Hepatocyte (in vitro differentiated cells): ENCODE measurements at regions not wholly inside any gene's neighbourhood (a gene's known extent, or its start where the extent isn't known, plus 50 kb on each side); places are given as distances from the start of the nearest gene placed in this dataset.

Source experiments
- DNase-seq: peaks from one replicate; pipeline ENCODE4 v3.0.0-alpha.2; 2016; ENCODE audit warnings: low spot score
- H2AFZ ChIP-seq: fragments of 200-600 bp; sonication (generic); 2 replicates; pipeline ENCODE4 v1.6.0; 2016; ENCODE audit warnings: antibody characterized with exemption, mild to moderate bottlenecking
- H3K27ac ChIP-seq: fragments of 200-600 bp; sonication (generic); 2 replicates; pipeline ENCODE4 v1.5.1; 2016; ENCODE audit warnings: mild to moderate bottlenecking
- H3K27me3 ChIP-seq: fragments of 200-600 bp; sonication (generic); 2 replicates; pipeline ENCODE4 v1.6.1; 2016
- H3K36me3 ChIP-seq: fragments of 200-600 bp; sonication (generic); replicated peaks from 2 replicates; pipeline ENCODE4 v1.5.1; 2016; ENCODE audit warnings: low read depth; ENCODE audit not compliant: insufficient read depth
- H3K4me1 ChIP-seq: fragments of 200-600 bp; sonication (generic); 2 replicates; pipeline ENCODE4 v1.5.1; 2016; ENCODE audit warnings: mild to moderate bottlenecking, moderate library complexity; ENCODE audit not compliant: insufficient read depth
- H3K4me2 ChIP-seq: fragments of 200-600 bp; sonication (generic); 2 replicates; pipeline ENCODE4 v1.6.0; 2016
- H3K4me3 ChIP-seq: fragments of 200-600 bp; sonication (generic); 2 replicates; pipeline ENCODE4 v1.5.1; 2016; ENCODE audit warnings: mild to moderate bottlenecking
- H3K79me2 ChIP-seq: fragments of 200-600 bp; sonication (generic); 2 replicates; pipeline ENCODE4 v1.6.0; 2017; ENCODE audit warnings: mild to moderate bottlenecking
- H3K9me2 ChIP-seq: fragments of 200-600 bp; sonication (generic); replicated peaks from 2 replicates; pipeline ENCODE4 v1.6.0; 2017; ENCODE audit warnings: mild to moderate bottlenecking; ENCODE audit not compliant: insufficient read depth
- H3K9me3 ChIP-seq: fragments of 200-600 bp; sonication (generic); 2 replicates; pipeline ENCODE4 v1.5.1; 2016; ENCODE audit warnings: low read depth, mild to moderate bottlenecking
- H4K20me1 ChIP-seq: fragments of 200-600 bp; sonication (generic); 2 replicates; pipeline ENCODE4 v1.6.0; 2016; ENCODE audit warnings: mild to moderate bottlenecking; ENCODE audit not compliant: insufficient read depth, poor library complexity, severe bottlenecking
- EZH2 ChIP-seq: fragments of 200-600 bp; sonication (generic); IDR thresholded peaks from 2 replicates; pipeline ENCODE4 v1.6.1; 2016; ENCODE audit warnings: antibody characterized with exemption, mild to moderate bottlenecking, borderline replicate concordance
- EZH2phosphoT487 ChIP-seq: fragments of 200-600 bp; sonication (generic); IDR thresholded peaks from one replicate; pipeline ENCODE4 v1.6.1; 2018; ENCODE audit warnings: antibody characterized with exemption, mild to moderate bottlenecking, low read depth, moderate library complexity; ENCODE audit not compliant: unreplicated experiment, severe bottlenecking
- WGBS: methylation state at CpG from one replicate; pipeline ENCODE4 v1.1.6; 2016; ENCODE audit warnings: low lambda C conversion rate; ENCODE audit errors: missing lambda C conversion rate; 5-methylcytosine and 5-hydroxymethylcytosine counted together
- TF ChIP-seq, protein P1 (sequence below): fragments of 200-600 bp; sonication (generic); IDR thresholded peaks from 2 replicates; pipeline ENCODE4 v1.5.1; 2016; ENCODE audit warnings: antibody characterized with exemption, mild to moderate bottlenecking; ENCODE audit not compliant: poor library complexity

DNA sequence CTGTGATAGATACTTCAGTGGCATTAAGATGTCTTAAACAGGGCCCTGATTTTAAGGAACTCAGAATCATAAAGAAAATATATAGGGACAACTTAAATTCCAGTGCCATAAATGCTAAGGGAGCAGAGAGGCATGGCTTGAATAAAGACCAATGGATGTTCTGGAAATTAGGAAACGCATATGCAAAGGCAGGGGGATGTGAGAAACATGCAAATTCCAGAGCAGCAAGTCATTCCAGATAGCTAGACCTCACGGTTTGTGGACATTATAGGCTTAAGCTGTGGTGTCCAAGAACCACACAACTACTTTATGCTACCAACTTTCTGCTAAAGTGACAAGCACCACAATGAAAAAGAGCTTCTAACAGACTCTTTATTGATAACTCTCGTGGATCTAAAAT, 132.6 kb upstream of the ANK2 start:
- Histone ChIP-seq H3K36me3 (no peaks in the 10 kb centered on the region), H3K4me2 (no peak overlapping the region), H4K20me1 (no peaks in the 10 kb centered on the region), H3K9me3 (no peaks in the 10 kb centered on the region), H3K79me2 (no peaks in the 10 kb centered on the region), H3K27ac (no peak overlapping the region), H2AFZ (no peak overlapping the region), H3K4me3 (no peak overlapping the region), H3K4me1 (no peaks in the 10 kb centered on the region), H3K27me3 (no peaks in the 10 kb centered on the region), H3K9me2 (no peaks in the 10 kb centered on the region)
- 61% methylated on average over 3 of the region's 3 CpGs for WGBS
- TF ChIP-seq EZH2phosphoT487 (no peak), EZH2 (no peak)
- TF ChIP-seq, protein P1, sequence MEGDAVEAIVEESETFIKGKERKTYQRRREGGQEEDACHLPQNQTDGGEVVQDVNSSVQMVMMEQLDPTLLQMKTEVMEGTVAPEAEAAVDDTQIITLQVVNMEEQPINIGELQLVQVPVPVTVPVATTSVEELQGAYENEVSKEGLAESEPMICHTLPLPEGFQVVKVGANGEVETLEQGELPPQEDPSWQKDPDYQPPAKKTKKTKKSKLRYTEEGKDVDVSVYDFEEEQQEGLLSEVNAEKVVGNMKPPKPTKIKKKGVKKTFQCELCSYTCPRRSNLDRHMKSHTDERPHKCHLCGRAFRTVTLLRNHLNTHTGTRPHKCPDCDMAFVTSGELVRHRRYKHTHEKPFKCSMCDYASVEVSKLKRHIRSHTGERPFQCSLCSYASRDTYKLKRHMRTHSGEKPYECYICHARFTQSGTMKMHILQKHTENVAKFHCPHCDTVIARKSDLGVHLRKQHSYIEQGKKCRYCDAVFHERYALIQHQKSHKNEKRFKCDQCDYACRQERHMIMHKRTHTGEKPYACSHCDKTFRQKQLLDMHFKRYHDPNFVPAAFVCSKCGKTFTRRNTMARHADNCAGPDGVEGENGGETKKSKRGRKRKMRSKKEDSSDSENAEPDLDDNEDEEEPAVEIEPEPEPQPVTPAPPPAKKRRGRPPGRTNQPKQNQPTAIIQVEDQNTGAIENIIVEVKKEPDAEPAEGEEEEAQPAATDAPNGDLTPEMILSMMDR: no peak
- no peak for DNase-seq

DNA sequence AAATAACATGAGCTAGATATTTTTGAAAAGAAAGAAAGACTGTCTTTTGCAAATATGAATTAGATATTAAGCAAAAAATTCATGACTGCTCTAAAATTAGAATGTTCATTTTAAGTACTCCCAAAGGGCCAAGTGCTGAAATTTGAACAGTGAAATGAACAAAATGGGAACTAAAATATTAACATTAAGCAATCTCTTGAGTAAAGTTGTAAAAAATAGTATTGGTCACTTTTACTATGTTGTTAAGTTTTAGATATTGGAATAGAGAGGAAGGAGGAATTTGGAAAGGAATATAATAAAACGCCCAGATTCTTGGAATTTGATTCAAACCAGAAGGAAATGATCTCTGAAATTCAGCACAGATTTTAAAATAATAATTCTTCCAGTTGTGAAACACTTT, 125.9 kb upstream of the ANK2 start:
- H3K9me3 ChIP-seq: no peaks in the 10 kb centered on the region
- no peak overlapping the region for H3K4me3 ChIP-seq
- no peaks in the 10 kb centered on the region for H3K36me3 ChIP-seq
- H3K27me3 ChIP-seq: no peaks in the 10 kb centered on the region
- H2AFZ ChIP-seq: no peak overlapping the region
- no peaks in the 10 kb centered on the region for H3K4me1 ChIP-seq
- 96% methylated on average over 1 of the region's 1 CpG for WGBS
- H3K9me2 ChIP-seq: no peaks in the 10 kb centered on the region
- no peak overlapping the region for H3K4me2 ChIP-seq
- H3K27ac ChIP-seq: no peak overlapping the region
- H4K20me1 ChIP-seq: no peaks in the 10 kb centered on the region
- DNase-seq: no peak
- no peaks in the 10 kb centered on the region for H3K79me2 ChIP-seq
- TF ChIP-seq EZH2phosphoT487 (no peak), EZH2 (no peak)
- TF ChIP-seq, protein P1: no peak

DNA sequence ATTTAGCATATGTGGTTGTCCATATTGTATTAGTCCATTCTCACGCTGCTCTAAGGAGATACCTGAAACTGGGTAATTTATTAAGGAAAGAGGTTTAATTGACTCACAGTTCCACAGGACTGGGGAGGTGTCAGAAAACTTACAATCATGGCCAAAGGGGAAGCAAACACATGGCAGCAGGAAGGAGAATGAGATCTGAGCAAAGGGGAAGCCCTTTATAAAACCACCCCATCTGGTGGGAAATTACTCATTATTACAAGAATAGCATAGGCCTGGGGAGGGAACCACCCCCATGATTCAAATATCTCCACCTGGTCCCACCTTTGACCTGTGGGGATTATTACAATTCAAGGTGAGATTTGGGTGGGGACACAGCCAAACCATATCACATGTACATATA, 122.6 kb upstream of the ANK2 start:
- no peak overlapping the region for H3K4me2 ChIP-seq
- H3K27ac ChIP-seq: no peak overlapping the region
- H4K20me1 ChIP-seq: no peaks in the 10 kb centered on the region
- no peaks in the 10 kb centered on the region for H3K9me3 ChIP-seq
- H3K9me2 ChIP-seq: no peaks in the 10 kb centered on the region
- H3K4me3 ChIP-seq: no peak overlapping the region
- TF ChIP-seq EZH2phosphoT487: no peak
- TF ChIP-seq EZH2: no peak
- TF ChIP-seq, protein P1: no peak
- no peaks in the 10 kb centered on the region for H3K4me1 ChIP-seq
- H3K36me3 ChIP-seq: no peaks in the 10 kb centered on the region
- WGBS: 93% methylated on average over 1 of the region's 1 CpG
- H3K27me3 ChIP-seq: no peaks in the 10 kb centered on the region
- no peaks in the 10 kb centered on the region for H3K79me2 ChIP-seq
- no peak for DNase-seq
- no peak overlapping the region for H2AFZ ChIP-seq

DNA sequence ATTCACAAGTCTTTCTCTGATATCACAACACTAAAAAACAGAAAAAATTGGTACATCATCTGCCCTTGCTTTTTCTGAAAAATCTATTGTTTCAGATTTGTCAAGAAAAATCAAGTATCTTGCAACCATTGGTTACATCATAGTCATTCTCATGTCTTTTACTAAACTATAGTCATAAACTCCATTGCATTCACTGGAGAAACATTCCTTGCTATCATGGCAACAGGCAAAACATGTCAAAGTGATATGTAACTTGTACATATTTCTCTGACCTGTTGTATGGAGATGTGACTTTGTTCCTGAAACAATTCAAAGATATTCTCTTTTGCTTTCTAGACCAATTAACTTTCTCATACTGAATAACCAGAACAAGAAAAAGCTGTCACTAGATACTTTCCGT, 121.9 kb upstream of the ANK2 start:
- no peaks in the 10 kb centered on the region for H3K79me2 ChIP-seq
- no peak overlapping the region for H3K27ac ChIP-seq
- H3K4me1 ChIP-seq: no peaks in the 10 kb centered on the region
- DNase-seq: no peak
- no peak overlapping the region for H3K4me3 ChIP-seq
- H3K9me2 ChIP-seq: no peaks in the 10 kb centered on the region
- no peaks in the 10 kb centered on the region for H3K36me3 ChIP-seq
- 80% methylated on average over 1 of the region's 1 CpG for WGBS
- no peak overlapping the region for H3K4me2 ChIP-seq
- TF ChIP-seq, protein P1: no peak
- TF ChIP-seq EZH2phosphoT487 (no peak), EZH2 (no peak)
- H3K9me3 ChIP-seq: no peaks in the 10 kb centered on the region
- no peaks in the 10 kb centered on the region for H4K20me1 ChIP-seq
- H2AFZ ChIP-seq: no peak overlapping the region
- no peaks in the 10 kb centered on the region for H3K27me3 ChIP-seq
